ENCODE measurements at regions not wholly inside any gene's neighbourhood (a gene's known extent, or its start where the extent isn't known, plus 50 kb on each side); places are given as distances from the start of the nearest gene placed in this dataset.

- no peak for ATAC-seq
- intact Hi-C loops (cut with DNase I): no loop called here
- H3K27ac ChIP-seq: no peak overlapping the region
- no peaks in the 10 kb centered on the region for H3K27me3 ChIP-seq
- no peak for TF ChIP-seq CTCF (IDR thresholded peaks at IDR 0.05)
- H3K36me3 ChIP-seq: no peaks in the 10 kb centered on the region
- H3K9me3 ChIP-seq: no peaks in the 10 kb centered on the region
- no peak for DNase-seq
- H3K4me3 ChIP-seq: no peak overlapping the region
- no peaks in the 10 kb centered on the region for H3K4me1 ChIP-seq
Measured at GRCh38 chr13:76414320-76414719, 471.9 kb downstream of the KCTD12 start.

- Histone ChIP-seq H3K9me3 (no peaks in the 10 kb centered on the region), H3K36me3 (no peaks in the 10 kb centered on the region), H3K27ac (no peak overlapping the region), H3K27me3 (no peaks in the 10 kb centered on the region), H3K4me1 (no peaks in the 10 kb centered on the region), H3K4me3 (no peak overlapping the region)
- intact Hi-C loops (cut with DNase I): no loop called here
- ATAC-seq: no peak
- no peak for TF ChIP-seq CTCF (IDR thresholded peaks at IDR 0.05)
- DNase-seq: no peak
Measured at GRCh38 chr13:76406243-76406642, 480.0 kb downstream of the KCTD12 start.

- ATAC-seq (no peak), DNase-seq (no peak)
- H3K4me3 ChIP-seq: no peak overlapping the region
- no peak for TF ChIP-seq CTCF (IDR thresholded peaks at IDR 0.05)
- H3K36me3 ChIP-seq: no peaks in the 10 kb centered on the region
- no peaks in the 10 kb centered on the region for H3K27me3 ChIP-seq
- intact Hi-C loops (cut with DNase I): no loop called here
- no peak overlapping the region for H3K27ac ChIP-seq
- no peaks in the 10 kb centered on the region for H3K4me1 ChIP-seq
- H3K9me3 ChIP-seq: no peaks in the 10 kb centered on the region
Measured at GRCh38 chr13:76398425-76398824, 487.8 kb downstream of the KCTD12 start.

- Histone ChIP-seq H3K27me3 (no peaks in the 10 kb centered on the region), H3K4me1 (no peaks in the 10 kb centered on the region), H3K4me3 (no peak overlapping the region), H3K27ac (no peak overlapping the region), H3K9me3 (no peaks in the 10 kb centered on the region), H3K36me3 (no peaks in the 10 kb centered on the region)
- DNase-seq (no peak), ATAC-seq (no peak)
- intact Hi-C loops (cut with DNase I): no loop called here
- no peak for TF ChIP-seq CTCF (IDR thresholded peaks at IDR 0.05)
Measured at GRCh38 chr13:76397413-76397812, 488.8 kb downstream of the KCTD12 start.

GRCh38 chr13:76389321-76389720 lies 496.9 kb downstream of the KCTD12 start:
- intact Hi-C loops (cut with DNase I): no loop called here
- H3K4me1 ChIP-seq: peaks cover 12% of the 10 kb centered on the region

More at GRCh38 chr13:76389321-76389720, 496.9 kb downstream of the KCTD12 start:
- no peak for ATAC-seq
- no peak for TF ChIP-seq CTCF (IDR thresholded peaks at IDR 0.05)
- no peaks in the 10 kb centered on the region for H3K9me3 ChIP-seq
- no peak overlapping the region for H3K27ac ChIP-seq
- H3K36me3 ChIP-seq: no peaks in the 10 kb centered on the region
- H3K27me3 ChIP-seq: no peaks in the 10 kb centered on the region
- no peak for DNase-seq
- H3K4me3 ChIP-seq: no peak overlapping the region
